ENCODE measurements at regions not wholly inside any gene's neighbourhood (a gene's known extent, or its start where the extent isn't known, plus 50 kb on each side); places are given as distances from the start of the nearest gene placed in this dataset.

DNA sequence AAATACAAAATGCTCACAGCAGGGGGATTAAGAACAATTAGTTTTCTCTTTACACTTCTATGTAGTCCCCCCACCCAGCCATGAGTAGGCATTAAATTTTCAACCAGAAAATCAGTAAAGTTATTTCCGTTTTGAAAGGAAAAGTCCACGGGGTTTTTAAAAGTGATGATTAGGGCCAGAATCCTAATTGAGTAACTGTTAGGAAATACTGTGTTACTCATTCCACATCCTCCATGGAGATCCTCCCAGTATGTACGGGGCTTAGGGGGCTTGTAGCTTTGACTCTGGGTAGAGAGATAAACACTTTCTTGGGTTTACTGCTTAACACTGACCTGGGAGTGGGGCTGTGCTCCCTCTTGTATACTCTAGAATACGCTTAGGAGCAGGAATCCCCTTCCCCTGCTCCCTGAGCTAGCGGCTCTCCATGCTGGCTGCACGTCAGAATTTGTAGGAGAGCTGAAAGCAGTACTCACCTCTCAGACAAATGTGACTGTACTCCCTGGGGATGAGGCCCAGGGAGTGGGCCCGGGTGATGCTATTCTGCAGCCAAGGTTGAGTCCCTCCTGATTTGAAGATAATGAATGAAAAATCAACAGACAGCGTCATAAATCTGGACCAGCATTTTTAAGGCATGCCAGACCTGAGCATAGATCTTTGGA is 100.5 kb downstream of the SLC4A3 start:
- 71% methylated on average over 7 of the region's 8 CpGs for WGBS
- no peak overlapping the region for H3K27ac ChIP-seq (ENCODE audit: low read depth, low read length)
- H3K9me3 ChIP-seq (ENCODE audit: insufficient read depth, low read depth, low read length) = peaks cover 2% of the 10 kb centered on the region; the same call in 1 of the 2 replicates
- no peaks in the 10 kb centered on the region for H3K36me3 ChIP-seq (ENCODE audit: insufficient read depth, low read length)
- H3K4me1 ChIP-seq (ENCODE audit: insufficient read depth, low read length) = peaks cover 4% of the 10 kb centered on the region
- no peak overlapping the region for H3K4me3 ChIP-seq (ENCODE audit: low read length)
- H3K27me3 ChIP-seq (ENCODE audit: insufficient read depth, low read length) = no peaks in the 10 kb centered on the region
- H3K9ac ChIP-seq (ENCODE audit: low read depth, low read length) = no peak overlapping the region

DNA sequence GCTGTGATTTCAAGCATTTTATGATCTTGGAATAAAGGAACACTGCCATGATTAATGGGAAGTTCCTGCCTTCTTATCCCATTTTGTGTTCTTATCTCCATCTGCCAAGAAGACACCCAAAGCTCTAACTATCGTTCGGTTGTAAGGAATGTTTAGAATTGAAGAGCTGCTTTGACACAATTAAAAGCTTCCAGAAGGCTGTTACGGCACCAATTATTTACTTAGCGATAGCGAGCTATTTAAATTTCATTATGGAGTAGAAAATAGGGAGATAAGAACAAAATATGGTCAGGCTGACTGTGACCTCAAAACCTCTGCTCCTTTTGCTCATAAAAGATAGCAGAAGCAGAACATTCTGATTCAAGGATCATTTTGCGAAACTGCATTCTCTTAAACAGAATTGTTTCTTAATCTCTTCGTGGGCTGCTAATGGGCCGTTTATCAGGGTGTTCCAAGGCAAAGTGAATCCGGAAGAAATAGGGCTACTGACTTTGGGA is 101.6 kb downstream of the SLC4A3 start:
- Histone ChIP-seq H3K36me3 (ENCODE audit: insufficient read depth, low read length) (no peaks in the 10 kb centered on the region), H3K27me3 (ENCODE audit: insufficient read depth, low read length) (no peaks in the 10 kb centered on the region), H3K9me3 (ENCODE audit: insufficient read depth, low read depth, low read length) (peaks cover 2% of the 10 kb centered on the region; the same call in 1 of the 2 replicates), H3K27ac (ENCODE audit: low read depth, low read length) (no peak overlapping the region), H3K9ac (ENCODE audit: low read depth, low read length) (no peak overlapping the region), H3K4me1 (ENCODE audit: insufficient read depth, low read length) (peaks cover 7% of the 10 kb centered on the region), H3K4me3 (ENCODE audit: low read length) (no peak overlapping the region)
- 91% methylated on average over 9 of the region's 9 CpGs for WGBS

- Histone ChIP-seq H3K27ac (ENCODE audit: low read depth, low read length) (no peak overlapping the region), H3K4me1 (ENCODE audit: insufficient read depth, low read length) (peaks cover 7% of the 10 kb centered on the region), H3K4me3 (ENCODE audit: low read length) (no peak overlapping the region), H3K27me3 (ENCODE audit: insufficient read depth, low read length) (no peaks in the 10 kb centered on the region), H3K9ac (ENCODE audit: low read depth, low read length) (no peak overlapping the region), H3K9me3 (ENCODE audit: insufficient read depth, low read depth, low read length) (peaks cover 2% of the 10 kb centered on the region; the same call in 1 of the 2 replicates), H3K36me3 (ENCODE audit: insufficient read depth, low read length) (no peaks in the 10 kb centered on the region)
- 93% methylated on average over 3 of the region's 3 CpGs for WGBS
Measured at GRCh38 chr2:219731173-219731572, 103.7 kb downstream of the SLC4A3 start.

DNA sequence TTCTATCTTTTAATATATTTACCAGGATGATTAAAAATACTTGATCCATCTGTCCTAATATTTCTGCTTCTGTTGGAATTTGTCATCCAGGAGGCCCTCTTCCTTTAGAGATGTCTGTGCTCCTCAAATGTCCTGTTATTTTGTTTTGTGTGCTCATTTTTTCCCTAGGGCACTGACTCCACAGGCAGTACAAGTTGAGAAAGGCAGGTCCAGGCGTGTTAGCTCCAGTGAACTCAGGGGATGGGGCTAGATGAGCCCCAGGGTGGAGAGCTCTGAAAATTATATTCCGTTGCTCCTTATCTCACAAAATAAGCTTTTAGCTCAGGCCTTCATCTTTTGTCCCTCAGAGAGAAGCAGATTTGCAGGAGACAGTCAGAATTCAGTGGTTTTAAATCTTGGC is 105.7 kb downstream of the SLC4A3 start:
- WGBS = 95% methylated on average over 2 of the region's 2 CpGs
- H3K4me3 ChIP-seq (ENCODE audit: low read length) = no peak overlapping the region
- no peak overlapping the region for H3K9ac ChIP-seq (ENCODE audit: low read depth, low read length)
- peaks cover 2% of the 10 kb centered on the region; the same call in 1 of the 2 replicates for H3K9me3 ChIP-seq (ENCODE audit: insufficient read depth, low read depth, low read length)
- H3K27me3 ChIP-seq (ENCODE audit: insufficient read depth, low read length) = no peaks in the 10 kb centered on the region
- H3K36me3 ChIP-seq (ENCODE audit: insufficient read depth, low read length) = no peaks in the 10 kb centered on the region
- H3K4me1 ChIP-seq (ENCODE audit: insufficient read depth, low read length) = 0 out of 2 replicates have a peak, but pooled peaks cover 3% of the 10 kb centered on the region
- H3K27ac ChIP-seq (ENCODE audit: low read depth, low read length) = no peak overlapping the region

DNA sequence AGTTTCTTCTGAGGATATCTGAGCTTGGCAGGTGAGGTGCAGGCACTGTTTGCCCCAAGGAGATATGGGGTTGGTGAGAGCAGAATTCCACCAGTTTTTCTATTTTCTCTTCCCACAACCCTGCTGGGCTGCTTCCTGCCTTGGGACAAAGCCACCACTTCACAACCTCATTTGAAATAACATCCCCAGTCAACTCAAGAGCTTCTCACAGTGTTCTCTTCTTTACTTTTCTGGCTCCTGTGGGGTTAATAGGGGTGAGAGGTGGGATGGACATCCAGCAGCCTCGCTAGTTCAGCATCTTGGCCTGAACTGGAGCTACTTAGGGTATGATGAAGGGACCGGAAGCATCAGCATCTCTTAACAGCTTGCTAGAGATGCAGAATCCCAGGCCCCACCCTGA is 106.3 kb downstream of the SLC4A3 start:
- Histone ChIP-seq H3K4me1 (ENCODE audit: insufficient read depth, low read length) (0 out of 2 replicates have a peak, but pooled peaks cover 3% of the 10 kb centered on the region), H3K9me3 (ENCODE audit: insufficient read depth, low read depth, low read length) (peaks cover 2% of the 10 kb centered on the region; the same call in 1 of the 2 replicates), H3K27me3 (ENCODE audit: insufficient read depth, low read length) (no peaks in the 10 kb centered on the region), H3K4me3 (ENCODE audit: low read length) (no peak overlapping the region), H3K36me3 (ENCODE audit: insufficient read depth, low read length) (no peaks in the 10 kb centered on the region), H3K9ac (ENCODE audit: low read depth, low read length) (no peak overlapping the region), H3K27ac (ENCODE audit: low read depth, low read length) (no peak overlapping the region)
- 63% methylated on average over 2 of the region's 2 CpGs for WGBS

GRCh38 chr2:219736209-219736608 is 108.8 kb downstream of the SLC4A3 start:
- Histone ChIP-seq H3K27ac (ENCODE audit: low read depth, low read length) (no peak overlapping the region), H3K4me3 (ENCODE audit: low read length) (no peak overlapping the region), H3K27me3 (ENCODE audit: insufficient read depth, low read length) (no peaks in the 10 kb centered on the region), H3K9ac (ENCODE audit: low read depth, low read length) (no peak overlapping the region), H3K4me1 (ENCODE audit: insufficient read depth, low read length) (0 out of 2 replicates have a peak, but pooled peaks cover 3% of the 10 kb centered on the region), H3K9me3 (ENCODE audit: insufficient read depth, low read depth, low read length) (peaks cover under 1% of the 10 kb centered on the region; the same call in 1 of the 2 replicates), H3K36me3 (ENCODE audit: insufficient read depth, low read length) (no peaks in the 10 kb centered on the region)
- 15% methylated on average over 3 of the region's 3 CpGs for WGBS

GRCh38 chr2:219737270-219737691 is 109.9 kb downstream of the SLC4A3 start:
- Histone ChIP-seq H3K9me3 (ENCODE audit: insufficient read depth, low read depth, low read length) (no peaks in the 10 kb centered on the region), H3K9ac (ENCODE audit: low read depth, low read length) (no peak overlapping the region), H3K27ac (ENCODE audit: low read depth, low read length) (no peak overlapping the region), H3K27me3 (ENCODE audit: insufficient read depth, low read length) (no peaks in the 10 kb centered on the region), H3K36me3 (ENCODE audit: insufficient read depth, low read length) (no peaks in the 10 kb centered on the region), H3K4me3 (ENCODE audit: low read length) (no peak overlapping the region), H3K4me1 (ENCODE audit: insufficient read depth, low read length) (0 out of 2 replicates have a peak, but pooled peaks cover 3% of the 10 kb centered on the region)
- 83% methylated on average over 4 of the region's 4 CpGs for WGBS

GRCh38 chr2:219739066-219739465 is 111.6 kb downstream of the SLC4A3 start:
- Histone ChIP-seq H3K4me1 (ENCODE audit: insufficient read depth, low read length) (0 out of 2 replicates have a peak, but pooled peaks cover under 1% of the 10 kb centered on the region), H3K36me3 (ENCODE audit: insufficient read depth, low read length) (no peaks in the 10 kb centered on the region), H3K27me3 (ENCODE audit: insufficient read depth, low read length) (peaks cover 6% of the 10 kb centered on the region; the same call in 1 of the 2 replicates), H3K9ac (ENCODE audit: low read depth, low read length) (no peak overlapping the region), H3K27ac (ENCODE audit: low read depth, low read length) (no peak overlapping the region), H3K4me3 (ENCODE audit: low read length) (no peak overlapping the region), H3K9me3 (ENCODE audit: insufficient read depth, low read depth, low read length) (no peaks in the 10 kb centered on the region)
- WGBS = 76% methylated on average over 2 of the region's 4 CpGs

DNA sequence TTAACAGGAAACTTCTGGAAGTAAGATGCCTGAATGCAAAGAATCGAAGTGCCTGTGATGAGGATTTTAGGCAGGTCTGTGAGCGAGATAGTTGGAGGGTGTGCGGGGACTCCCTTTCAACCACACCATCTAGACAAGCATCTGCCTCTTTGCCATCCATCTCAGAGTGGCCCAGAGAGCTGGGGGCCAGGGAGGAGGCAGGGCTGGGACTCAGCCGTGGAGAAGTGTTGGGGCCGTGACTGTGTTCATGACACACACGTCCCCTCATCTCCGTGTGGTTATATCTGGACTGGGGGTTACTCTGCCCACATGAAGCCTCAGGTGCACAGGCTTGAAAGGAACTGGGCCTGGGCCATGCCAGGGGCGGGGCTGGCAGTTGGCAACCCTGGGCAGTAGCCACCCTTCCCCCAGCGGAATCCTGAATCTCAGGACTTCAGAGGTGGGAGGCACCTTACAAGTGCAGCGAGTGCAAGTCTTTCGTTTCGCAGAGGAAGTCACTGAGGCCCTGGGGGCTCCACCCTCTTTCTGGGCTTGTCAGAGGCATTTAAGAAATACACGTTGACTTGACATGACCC is 112.5 kb downstream of the SLC4A3 start:
- Histone ChIP-seq H3K9ac (ENCODE audit: low read depth, low read length) (no peak overlapping the region), H3K27ac (ENCODE audit: low read depth, low read length) (no peak overlapping the region), H3K4me1 (ENCODE audit: insufficient read depth, low read length) (no peaks in the 10 kb centered on the region), H3K27me3 (ENCODE audit: insufficient read depth, low read length) (peaks cover 6% of the 10 kb centered on the region; the same call in 1 of the 2 replicates), H3K9me3 (ENCODE audit: insufficient read depth, low read depth, low read length) (no peaks in the 10 kb centered on the region), H3K4me3 (ENCODE audit: low read length) (no peak overlapping the region), H3K36me3 (ENCODE audit: insufficient read depth, low read length) (no peaks in the 10 kb centered on the region)
- 94% methylated on average over 11 of the region's 13 CpGs for WGBS

- WGBS = 83% methylated on average over 1 of the region's 1 CpG
- Histone ChIP-seq H3K4me1 (ENCODE audit: insufficient read depth, low read length) (no peaks in the 10 kb centered on the region), H3K27me3 (ENCODE audit: insufficient read depth, low read length) (peaks cover 6% of the 10 kb centered on the region; the same call in 1 of the 2 replicates), H3K4me3 (ENCODE audit: low read length) (no peak overlapping the region), H3K27ac (ENCODE audit: low read depth, low read length) (no peak overlapping the region), H3K9me3 (ENCODE audit: insufficient read depth, low read depth, low read length) (no peaks in the 10 kb centered on the region), H3K36me3 (ENCODE audit: insufficient read depth, low read length) (no peaks in the 10 kb centered on the region), H3K9ac (ENCODE audit: low read depth, low read length) (no peak overlapping the region)
Measured at GRCh38 chr2:219743548-219743947, 116.1 kb downstream of the SLC4A3 start.

DNA sequence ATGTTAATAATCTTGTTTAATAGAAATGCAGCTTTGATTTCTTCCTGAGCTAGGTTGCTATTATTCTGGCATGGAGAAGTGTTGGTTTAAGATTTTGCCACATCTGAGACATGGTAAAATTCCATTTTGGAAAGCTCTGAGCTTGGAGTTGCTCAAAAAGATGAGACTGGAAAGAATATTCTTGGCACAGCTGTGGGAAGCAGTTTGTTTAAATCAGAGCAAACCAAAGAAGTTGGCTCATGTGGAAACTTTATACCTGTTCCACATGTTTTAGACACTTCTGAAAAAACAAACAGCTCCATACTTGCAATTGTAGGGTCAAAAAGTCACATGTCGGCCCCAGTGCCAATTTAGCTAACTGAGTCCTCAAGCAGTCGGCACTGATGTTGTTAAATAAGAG is 116.6 kb downstream of the SLC4A3 start:
- H3K27me3 ChIP-seq (ENCODE audit: insufficient read depth, low read length) = peaks cover 6% of the 10 kb centered on the region; the same call in 1 of the 2 replicates

More for the DNA sequence above, 116.6 kb downstream of the SLC4A3 start:
- WGBS = 100% methylated on average over 2 of the region's 2 CpGs
- Histone ChIP-seq H3K36me3 (ENCODE audit: insufficient read depth, low read length) (no peaks in the 10 kb centered on the region), H3K4me1 (ENCODE audit: insufficient read depth, low read length) (no peaks in the 10 kb centered on the region), H3K9ac (ENCODE audit: low read depth, low read length) (no peak overlapping the region), H3K4me3 (ENCODE audit: low read length) (no peak overlapping the region), H3K9me3 (ENCODE audit: insufficient read depth, low read depth, low read length) (no peaks in the 10 kb centered on the region), H3K27ac (ENCODE audit: low read depth, low read length) (no peak overlapping the region)
